ENCODE measurements at regions not wholly inside any gene's neighbourhood (a gene's known extent, or its start where the extent isn't known, plus 50 kb on each side); places are given as distances from the start of the nearest gene placed in this dataset.

GRCh38 chr4:3864742-3865721, 98.8 kb downstream of the ADRA2C start:
- TF ChIP-seq CTCF (IDR thresholded peaks at IDR 0.05; ENCODE audit: low read depth, low read length) = no peak
- no peak for DNase-seq (ENCODE audit: low read depth in 2 of 2)

GRCh38 chr4:3865986-3866812, 100.0 kb downstream of the ADRA2C start:
- TF ChIP-seq CTCF (IDR thresholded peaks at IDR 0.05; ENCODE audit: low read depth, low read length) = no peak
- no peak for DNase-seq (ENCODE audit: low read depth in 2 of 2)
- H3K4me3 ChIP-seq (replicated peaks in 1 of 2; ENCODE audit: low read depth in 2 of 2, low read length in 2 of 2) = no peak overlapping the region

More at GRCh38 chr4:3864742-3865721, 98.8 kb downstream of the ADRA2C start:
- no peak overlapping the region for H3K4me3 ChIP-seq (replicated peaks in 1 of 2; ENCODE audit: low read depth in 2 of 2, low read length in 2 of 2)

GRCh38 chr4:3866813-3867129, 100.6 kb downstream of the ADRA2C start:
- TF ChIP-seq CTCF (IDR thresholded peaks at IDR 0.05; ENCODE audit: low read depth, low read length) = no peak
- no peak for DNase-seq (ENCODE audit: low read depth in 2 of 2)
- no peak overlapping the region for H3K4me3 ChIP-seq (replicated peaks in 1 of 2; ENCODE audit: low read depth in 2 of 2, low read length in 2 of 2)

DNA sequence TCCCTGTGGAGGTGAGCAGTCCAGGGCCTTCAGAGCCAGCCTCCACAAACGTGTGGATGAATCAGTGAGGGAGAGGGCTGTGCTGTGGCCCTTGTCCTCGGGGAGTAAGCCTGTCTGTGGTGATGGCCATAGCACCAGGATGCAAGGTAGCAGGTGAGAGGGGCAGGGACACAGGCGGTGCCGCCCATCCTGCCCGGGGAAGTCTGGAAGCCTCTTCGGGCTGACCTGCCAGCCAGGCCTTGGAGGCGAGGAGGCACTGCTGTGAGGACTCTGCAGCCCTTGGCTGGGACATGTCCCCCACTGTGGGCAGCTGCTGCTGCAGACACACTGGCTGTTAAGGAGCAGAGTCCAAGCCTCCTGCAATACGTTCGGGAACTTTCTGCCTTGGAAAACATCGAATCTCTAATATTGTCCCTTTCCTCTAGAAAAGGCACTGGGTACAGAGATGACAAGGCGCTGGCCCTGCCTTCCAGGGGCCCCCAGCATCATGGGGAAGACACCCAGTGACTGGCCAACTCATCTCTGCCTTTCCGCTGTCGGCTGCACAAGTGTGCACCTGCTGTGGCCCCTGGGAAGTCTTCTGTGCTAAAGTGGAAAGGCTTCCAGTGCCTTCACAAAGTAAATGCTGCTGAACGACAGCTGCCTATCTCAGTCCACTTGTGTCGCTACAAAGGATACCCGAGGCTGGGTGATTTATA, 101.4 kb downstream of the ADRA2C start:
- H3K4me3 ChIP-seq (replicated peaks in 1 of 2; ENCODE audit: low read depth in 2 of 2, low read length in 2 of 2) = no peak overlapping the region
- TF ChIP-seq CTCF (IDR thresholded peaks at IDR 0.05; ENCODE audit: low read depth, low read length) = no peak
- DNase-seq (ENCODE audit: low read depth in 2 of 2) = no peak

DNA sequence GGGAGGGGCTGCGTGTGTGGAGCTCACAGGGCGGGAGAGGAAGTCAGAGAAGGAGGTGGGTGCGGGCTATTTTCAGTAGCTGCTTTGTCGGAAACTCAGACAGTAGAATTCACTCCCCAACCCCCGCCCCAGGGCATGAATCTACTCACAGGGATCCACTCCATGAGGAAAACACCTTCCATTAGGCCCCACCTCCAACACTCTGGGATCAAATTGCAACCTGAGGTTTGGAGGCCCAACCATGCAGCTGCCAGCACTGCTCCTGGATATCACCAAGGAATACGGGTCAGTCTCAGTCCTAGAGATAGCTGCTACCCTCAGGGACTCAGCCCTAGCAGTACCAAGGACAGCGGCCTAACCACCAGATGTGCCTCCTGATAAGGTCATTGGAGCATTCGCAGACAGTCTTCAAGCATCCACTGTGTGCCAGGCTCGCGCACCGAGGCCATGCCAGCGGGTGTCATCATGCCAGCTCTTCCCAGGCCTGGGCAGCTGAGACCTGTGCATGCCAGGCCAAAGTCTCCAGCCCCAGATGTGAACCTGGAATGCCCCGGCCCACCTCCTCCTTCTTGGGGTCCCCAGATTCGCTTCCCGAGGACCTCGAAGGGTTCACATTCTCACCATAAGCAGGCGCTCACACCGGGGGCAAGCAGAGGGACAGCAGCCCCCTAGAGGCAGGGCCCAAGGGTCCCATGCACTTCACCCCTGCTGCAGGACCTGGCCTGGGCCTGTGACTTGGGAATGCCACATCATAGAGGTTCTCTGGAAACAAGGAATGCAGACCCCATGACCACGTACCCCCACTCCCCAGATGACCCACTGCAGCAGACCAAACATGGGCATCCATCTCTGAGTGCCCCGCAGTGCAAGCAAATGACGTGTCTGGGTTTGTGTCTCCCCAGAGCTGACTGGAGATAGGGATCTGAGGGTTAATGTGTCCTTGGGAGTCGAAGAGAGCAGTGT, 102.3 kb downstream of the ADRA2C start:
- no peak overlapping the region for H3K4me3 ChIP-seq (replicated peaks in 1 of 2; ENCODE audit: low read depth in 2 of 2, low read length in 2 of 2)
- DNase-seq (ENCODE audit: low read depth in 2 of 2) = no peak
- no peak for TF ChIP-seq CTCF (IDR thresholded peaks at IDR 0.05; ENCODE audit: low read depth, low read length)
